ENCODE measurements at regions not wholly inside any gene's neighbourhood (a gene's known extent, or its start where the extent isn't known, plus 50 kb on each side); places are given as distances from the start of the nearest gene placed in this dataset.

- peaks cover 0 to 3% (median 0%) of the 10 kb centered on the region in 12 donors for H3K4me1 ChIP-seq
- H3K27ac ChIP-seq, result no peak overlapping the region
- H3K27me3 ChIP-seq, result no peaks in the 10 kb centered on the region
- WGBS, 4 donors, result 79 to 86% (median 84%) methylated on average over 1 of the region's 1 CpG
- no peaks in the 10 kb centered on the region for H3K36me3 ChIP-seq
- TF ChIP-seq, protein P1, sequence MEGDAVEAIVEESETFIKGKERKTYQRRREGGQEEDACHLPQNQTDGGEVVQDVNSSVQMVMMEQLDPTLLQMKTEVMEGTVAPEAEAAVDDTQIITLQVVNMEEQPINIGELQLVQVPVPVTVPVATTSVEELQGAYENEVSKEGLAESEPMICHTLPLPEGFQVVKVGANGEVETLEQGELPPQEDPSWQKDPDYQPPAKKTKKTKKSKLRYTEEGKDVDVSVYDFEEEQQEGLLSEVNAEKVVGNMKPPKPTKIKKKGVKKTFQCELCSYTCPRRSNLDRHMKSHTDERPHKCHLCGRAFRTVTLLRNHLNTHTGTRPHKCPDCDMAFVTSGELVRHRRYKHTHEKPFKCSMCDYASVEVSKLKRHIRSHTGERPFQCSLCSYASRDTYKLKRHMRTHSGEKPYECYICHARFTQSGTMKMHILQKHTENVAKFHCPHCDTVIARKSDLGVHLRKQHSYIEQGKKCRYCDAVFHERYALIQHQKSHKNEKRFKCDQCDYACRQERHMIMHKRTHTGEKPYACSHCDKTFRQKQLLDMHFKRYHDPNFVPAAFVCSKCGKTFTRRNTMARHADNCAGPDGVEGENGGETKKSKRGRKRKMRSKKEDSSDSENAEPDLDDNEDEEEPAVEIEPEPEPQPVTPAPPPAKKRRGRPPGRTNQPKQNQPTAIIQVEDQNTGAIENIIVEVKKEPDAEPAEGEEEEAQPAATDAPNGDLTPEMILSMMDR (IDR thresholded peaks at IDR 0.05), result peak in 3 of 12 donors; percentile 4 to 23 (median 19)
- TF ChIP-seq POLR2A (IDR thresholded peaks at IDR 0.05), result no peak
- no peak for ATAC-seq
- no peak overlapping the region for H3K4me3 ChIP-seq
- no peak for DNase-seq
- no peaks in the 10 kb centered on the region for H3K9me3 ChIP-seq
- intact Hi-C loops (cut with DNase I), result no loop called here
Measured at GRCh38 chr4:97153042-97153441, 990.2 kb downstream of the STPG2 start.

GRCh38 chr4:97159625-97160024 is 983.7 kb downstream of the STPG2 start:
- no peak for DNase-seq
- H3K9me3 ChIP-seq, result peaks cover 0 to 15% (median under 1%) of the 10 kb centered on the region in 12 donors
- no peak for TF ChIP-seq POLR2A (IDR thresholded peaks at IDR 0.05)
- TF ChIP-seq, protein P1 (IDR thresholded peaks at IDR 0.05), result no peak
- H3K4me3 ChIP-seq, result no peak overlapping the region
- intact Hi-C loops (cut with DNase I), result no loop called here
- ATAC-seq, result no peak
- no peaks in the 10 kb centered on the region for H3K36me3 ChIP-seq
- WGBS, 4 donors, result 60 to 71% (median 65%) methylated on average over 1 of the region's 1 CpG
- H3K4me1 ChIP-seq, result no peaks in the 10 kb centered on the region
- no peak overlapping the region for H3K27ac ChIP-seq
- H3K27me3 ChIP-seq, result no peaks in the 10 kb centered on the region

DNA sequence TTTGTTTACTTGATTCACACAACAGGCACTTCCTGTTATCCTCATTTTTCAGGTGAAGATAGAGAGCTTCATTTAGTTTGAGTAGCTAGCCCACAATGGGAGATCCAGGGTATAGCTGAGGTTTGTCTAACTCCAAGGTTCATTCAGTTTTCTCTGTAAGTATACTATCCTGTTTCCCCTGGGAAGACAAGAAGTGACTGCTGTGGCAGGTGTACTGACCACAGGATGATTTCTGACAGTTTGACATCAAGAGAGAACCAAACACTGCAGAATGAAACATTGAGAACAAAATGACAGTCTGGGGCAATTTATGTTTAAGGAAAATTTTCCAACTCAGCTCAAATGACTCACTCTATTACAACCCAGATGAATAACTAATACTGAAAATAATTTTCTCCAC is 958.0 kb downstream of the STPG2 start:
- ATAC-seq, result no peak
- H3K4me3 ChIP-seq, result no peak overlapping the region
- H3K9me3 ChIP-seq, result peaks cover 0 to 5% (median 0%) of the 10 kb centered on the region in 12 donors
- H3K27ac ChIP-seq, result no peak overlapping the region
- H3K27me3 ChIP-seq, result no peaks in the 10 kb centered on the region
- intact Hi-C loops (cut with DNase I), result no loop called here
- no peak for TF ChIP-seq POLR2A (IDR thresholded peaks at IDR 0.05)
- H3K4me1 ChIP-seq, result no peaks in the 10 kb centered on the region
- no peaks in the 10 kb centered on the region for H3K36me3 ChIP-seq
- no peak for DNase-seq

DNA sequence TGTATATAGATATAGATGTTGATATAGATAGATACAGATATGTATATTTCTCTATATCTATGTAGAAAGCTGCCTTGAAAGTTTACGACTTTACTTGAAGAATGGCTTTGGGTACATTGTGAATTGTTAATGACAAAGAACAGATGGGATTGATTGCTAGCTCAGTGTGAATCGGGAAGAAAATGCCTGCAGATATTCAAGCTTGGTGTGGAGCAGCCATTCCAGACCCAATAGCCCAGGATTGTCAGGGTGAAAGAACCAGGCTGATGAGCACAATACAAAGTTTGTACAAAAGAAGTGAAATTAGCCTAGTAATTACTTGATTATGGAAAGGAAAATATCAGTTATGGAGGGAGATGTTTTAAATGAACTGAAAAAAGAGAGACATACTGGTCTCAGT is 946.2 kb downstream of the STPG2 start:
- no peaks in the 10 kb centered on the region for H3K9me3 ChIP-seq
- ATAC-seq (no peak), DNase-seq (no peak)
- intact Hi-C loops (cut with DNase I), result no loop called here
- H3K4me1 ChIP-seq, result no peaks in the 10 kb centered on the region
- no peaks in the 10 kb centered on the region for H3K27me3 ChIP-seq
- no peak overlapping the region for H3K4me3 ChIP-seq
- TF ChIP-seq POLR2A (IDR thresholded peaks at IDR 0.05), result no peak
- TF ChIP-seq, protein P1 (IDR thresholded peaks at IDR 0.05), result no peak
- H3K27ac ChIP-seq, result no peak overlapping the region
- no peaks in the 10 kb centered on the region for H3K36me3 ChIP-seq
- WGBS, 4 donors, result 66 to 81% (median 77%) methylated on average over 2 of the region's 2 CpGs

GRCh38 chr4:97208749-97209148 is 934.5 kb downstream of the STPG2 start:
- H3K27me3 ChIP-seq, result no peaks in the 10 kb centered on the region
- intact Hi-C loops (cut with DNase I), result no loop called here
- no peak overlapping the region for H3K27ac ChIP-seq
- ATAC-seq, result no peak
- no peaks in the 10 kb centered on the region for H3K36me3 ChIP-seq
- H3K4me3 ChIP-seq, result no peak overlapping the region
- DNase-seq, result no peak
- 59 to 67% (median 64%) methylated on average over 1 of the region's 1 CpG for WGBS, 4 donors
- no peaks in the 10 kb centered on the region for H3K4me1 ChIP-seq
- TF ChIP-seq POLR2A (IDR thresholded peaks at IDR 0.05), result no peak
- TF ChIP-seq, protein P1 (IDR thresholded peaks at IDR 0.05), result no peak
- H3K9me3 ChIP-seq, result no peaks in the 10 kb centered on the region
